ENCODE measurements at regions not wholly inside any gene's neighbourhood (a gene's known extent, or its start where the extent isn't known, plus 50 kb on each side); places are given as distances from the start of the nearest gene placed in this dataset.

GRCh38 chr4:100736641-100737451 lies 219.0 kb upstream of the EMCN start:
- TSS peak; percentile 38 for BruUV-seq (replicated peaks)
- H3K9ac ChIP-seq (replicated peaks; ENCODE audit: extremely low read depth, insufficient read depth, low read length) = peak overlapping the region; percentile 34
- dilution Hi-C loops (cut with MboI; ENCODE audit: extremely low pct_ligation_motif_present, low sequenced_read_pairs) = no loop called here
- H3K4me1 ChIP-seq (ENCODE audit: control insufficient read depth, extremely low read depth, insufficient read depth, low read length) = peaks cover 27% of the 10 kb centered on the region
- peak overlapping the region; percentile 56 for H3K4me2 ChIP-seq (ENCODE audit: insufficient read depth, low read length)
- H3K9me3 ChIP-seq (replicated peaks; ENCODE audit: control insufficient read depth, insufficient read depth, low read length) = no peaks in the 10 kb centered on the region
- H3K27me3 ChIP-seq (ENCODE audit: control insufficient read depth in 2 of 2, insufficient read depth in 2 of 2, low read length in 2 of 2) = no peaks in the 10 kb centered on the region
- TF ChIP-seq JUN (IDR thresholded peaks at IDR 0.05; ENCODE audit: borderline replicate concordance, insufficient read depth, insufficient read length, low read depth) (peak; percentile 97), MAX (IDR thresholded peaks at IDR 0.05; ENCODE audit: insufficient read depth, insufficient read length) (no peak), EZH2 (IDR thresholded peaks at IDR 0.05; ENCODE audit: borderline replicate concordance, low read depth, low read length, severe bottlenecking) (no peak), GATA2 (IDR thresholded peaks at IDR 0.05; ENCODE audit: insufficient read depth, insufficient read length, low read depth, low read length) (peak; percentile 94), FOS (IDR thresholded peaks at IDR 0.05; ENCODE audit: borderline replicate concordance, insufficient read depth, low read length) (peak; percentile 98), POLR2AphosphoS5 (IDR thresholded peaks at IDR 0.05; ENCODE audit: insufficient read depth, low read depth, low read length) (peak; percentile 82), POLR2A (IDR thresholded peaks at IDR 0.05; ENCODE audit: low read depth, low read length) (peak; percentile 42), MYC (IDR thresholded peaks at IDR 0.05; ENCODE audit: low read depth, low read length) (no peak)
- TF ChIP-seq, protein P1, sequence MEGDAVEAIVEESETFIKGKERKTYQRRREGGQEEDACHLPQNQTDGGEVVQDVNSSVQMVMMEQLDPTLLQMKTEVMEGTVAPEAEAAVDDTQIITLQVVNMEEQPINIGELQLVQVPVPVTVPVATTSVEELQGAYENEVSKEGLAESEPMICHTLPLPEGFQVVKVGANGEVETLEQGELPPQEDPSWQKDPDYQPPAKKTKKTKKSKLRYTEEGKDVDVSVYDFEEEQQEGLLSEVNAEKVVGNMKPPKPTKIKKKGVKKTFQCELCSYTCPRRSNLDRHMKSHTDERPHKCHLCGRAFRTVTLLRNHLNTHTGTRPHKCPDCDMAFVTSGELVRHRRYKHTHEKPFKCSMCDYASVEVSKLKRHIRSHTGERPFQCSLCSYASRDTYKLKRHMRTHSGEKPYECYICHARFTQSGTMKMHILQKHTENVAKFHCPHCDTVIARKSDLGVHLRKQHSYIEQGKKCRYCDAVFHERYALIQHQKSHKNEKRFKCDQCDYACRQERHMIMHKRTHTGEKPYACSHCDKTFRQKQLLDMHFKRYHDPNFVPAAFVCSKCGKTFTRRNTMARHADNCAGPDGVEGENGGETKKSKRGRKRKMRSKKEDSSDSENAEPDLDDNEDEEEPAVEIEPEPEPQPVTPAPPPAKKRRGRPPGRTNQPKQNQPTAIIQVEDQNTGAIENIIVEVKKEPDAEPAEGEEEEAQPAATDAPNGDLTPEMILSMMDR (IDR thresholded peaks at IDR 0.05; ENCODE audit: extremely low read depth in 1 of 2, insufficient read depth in 1 of 2, low read depth in 1 of 2, low read length in 2 of 2) = no peak
- H4K20me1 ChIP-seq (replicated peaks; ENCODE audit: control insufficient read depth, extremely low read depth, insufficient read depth, low read length) = no peaks in the 10 kb centered on the region
- H3K9me1 ChIP-seq (replicated peaks; ENCODE audit: control insufficient read depth, extremely low read depth, insufficient read depth, low read length) = no peaks in the 10 kb centered on the region
- H3K36me3 ChIP-seq (ENCODE audit: control insufficient read depth in 2 of 2, extremely low read depth in 1 of 2, insufficient read depth in 2 of 2, low read length in 2 of 2) = no peaks in the 10 kb centered on the region
- H3K79me2 ChIP-seq (ENCODE audit: control insufficient read depth, insufficient read depth, low read length) = no peaks in the 10 kb centered on the region
- intact Hi-C loops (cut with micrococcal nuclease) = loop anchor here (1.0 to 5.0 kb wide), 7 partner anchors 42 to 610 kb away; partner anchors contain the start of genes EMCN and PPP3CA
- no peak overlapping the region for H2AFZ ChIP-seq (ENCODE audit: low read depth, low read length)
- FAIRE-seq (peak; percentile 97), DNase-seq (ENCODE audit: low read depth, low spot score) (peak; percentile 97)
- no peak overlapping the region for H3K4me3 ChIP-seq (replicated peaks in 1 of 3; ENCODE audit: insufficient read depth in 1 of 3, low read depth in 1 of 3, low read length in 3 of 3)
- ChIA-PET POLR2A (no interaction called here), CTCF (interaction anchor here (1.4 kb wide), 1 partner anchor 80 kb away, joined by 4 read pairs; no protein-coding TSS in a partner anchor)
- peak overlapping the region; percentile 83 for H3K27ac ChIP-seq (ENCODE audit: insufficient read depth, low read depth, low read length)

All from endothelial cell of umbilical vein (primary cell).